Eye (tissue), 1 donor: ENCODE measurements at regions not wholly inside any gene's neighbourhood (a gene's known extent, or its start where the extent isn't known, plus 50 kb on each side); places are given as distances from the start of the nearest gene placed in this dataset.
"Not testable (repeated sequence)": the region's sequence is repeated elsewhere in the genome, so short reads cannot be mapped to it uniquely, and the experiment has no call there.

ENCODE experiments used
- DNase-seq: peaks from one replicate; pipeline ENCODE4 v3.0.0-alpha.2; 2015

GRCh38 chr15:77896147-77897112 is 181.1 kb downstream of the TBC1D2B start:
- not testable (repeated sequence) for DNase-seq

DNA sequence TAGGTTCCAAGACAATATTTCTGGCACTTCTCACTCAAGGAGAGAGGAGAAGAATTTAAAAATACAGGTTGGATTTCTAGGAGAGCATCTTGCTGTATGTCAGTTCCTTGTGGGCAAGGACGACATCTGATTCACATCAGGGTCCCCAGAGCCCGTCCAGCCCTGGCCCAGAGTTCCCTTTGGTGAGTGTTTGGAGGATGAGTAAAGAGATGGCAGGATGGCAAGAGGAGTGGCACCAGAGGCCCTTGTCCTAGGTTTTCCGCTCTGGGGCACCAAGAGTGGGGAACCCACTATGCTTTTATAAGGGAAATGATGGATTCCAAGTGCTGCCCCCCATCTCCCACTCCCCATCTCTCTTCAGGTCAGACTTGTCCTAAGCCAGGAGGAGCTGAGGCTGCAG is 181.8 kb downstream of the TBC1D2B start:
- DNase-seq: no peak

- DNase-seq: not testable (repeated sequence)
Observed at GRCh38 chr15:77895145-77895544, 182.4 kb downstream of the TBC1D2B start.

GRCh38 chr15:77893671-77894640 is 183.6 kb downstream of the TBC1D2B start:
- not testable (repeated sequence) for DNase-seq

GRCh38 chr15:77893246-77893645 is 184.3 kb downstream of the TBC1D2B start:
- DNase-seq: not testable (repeated sequence)

- no peak for DNase-seq
Observed at GRCh38 chr15:77892335-77892734, 185.2 kb downstream of the TBC1D2B start.

- DNase-seq: not testable (repeated sequence)
Observed at GRCh38 chr15:77891862-77892261, 185.6 kb downstream of the TBC1D2B start.

GRCh38 chr15:77890911-77891801 is 186.4 kb downstream of the TBC1D2B start:
- DNase-seq: peak; percentile 72

- DNase-seq: not testable (repeated sequence)
Observed at GRCh38 chr15:77889828-77890725, 187.4 kb downstream of the TBC1D2B start.

DNA sequence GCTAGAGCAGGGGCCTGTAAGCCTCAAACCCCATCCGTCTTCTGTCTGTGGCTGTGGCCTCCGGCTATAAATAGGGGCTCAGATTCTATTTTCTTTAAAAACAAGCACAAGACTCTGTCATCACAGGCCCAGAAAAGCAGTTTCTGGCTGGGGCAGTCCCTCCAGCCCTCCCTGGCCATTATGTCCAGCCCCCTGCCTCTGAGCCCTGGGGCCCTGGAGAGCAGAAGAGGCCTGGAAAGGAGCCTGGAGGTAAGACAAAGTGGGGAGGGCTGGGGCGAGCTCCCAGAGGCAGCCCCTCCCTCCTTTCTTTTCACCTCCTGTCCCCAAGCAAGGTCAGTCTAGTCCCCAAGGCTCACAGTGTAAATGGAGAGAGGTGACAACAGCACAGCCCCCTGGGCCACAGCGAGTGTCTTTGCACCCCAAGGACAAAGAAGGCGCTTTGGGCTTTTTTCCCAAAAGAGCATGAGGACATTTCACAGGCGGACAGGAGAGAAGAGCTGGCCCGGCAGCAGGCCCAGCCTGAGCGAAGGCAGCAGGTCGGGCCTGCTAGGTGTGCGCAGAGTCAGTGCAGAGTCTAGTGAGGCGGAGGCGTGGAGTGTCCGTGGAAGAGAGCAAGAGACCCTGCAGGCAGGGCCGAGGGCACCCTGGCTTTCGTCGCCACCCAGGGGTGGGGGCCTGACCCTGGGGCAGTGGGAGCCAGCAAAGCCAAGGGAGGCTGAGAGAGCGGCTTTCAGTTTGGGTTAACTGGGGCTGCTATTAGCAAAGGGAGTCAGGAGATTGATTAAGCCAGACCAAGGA is 188.3 kb downstream of the TBC1D2B start:
- DNase-seq: no peak

- not testable (repeated sequence) for DNase-seq
Observed at GRCh38 chr15:77887563-77888429, 189.7 kb downstream of the TBC1D2B start.

DNA sequence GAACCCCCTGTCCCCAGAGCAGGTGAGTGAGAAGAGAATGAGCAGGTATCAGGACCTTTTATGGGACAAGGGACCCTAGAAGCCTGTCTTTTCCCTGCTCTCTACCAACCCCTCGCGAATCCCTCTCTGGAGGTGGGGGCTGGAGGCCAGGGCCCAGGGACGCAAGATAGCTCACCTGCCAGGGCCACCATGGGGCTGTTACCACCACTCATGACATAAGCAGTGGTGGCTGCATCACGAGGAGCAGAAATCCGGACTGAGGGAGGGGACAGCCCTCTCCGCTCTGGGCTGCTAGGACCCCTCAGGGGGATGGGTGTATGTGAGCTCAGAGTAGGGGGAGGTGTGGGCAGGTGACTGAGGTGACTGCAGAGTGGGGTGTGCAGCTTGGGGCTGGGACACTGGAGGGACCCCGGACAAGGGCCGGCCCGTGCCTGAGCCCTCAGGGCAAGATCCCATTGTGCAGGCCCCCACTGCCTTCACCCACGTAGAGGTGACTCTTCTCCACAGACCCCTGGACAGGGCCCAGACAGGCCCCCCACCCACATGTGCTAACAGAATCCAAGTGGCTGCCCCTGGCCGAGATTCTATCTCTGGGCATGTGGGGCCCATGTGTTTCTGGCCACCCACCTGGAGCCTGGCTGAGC is 190.6 kb downstream of the TBC1D2B start:
- DNase-seq: no peak

DNA sequence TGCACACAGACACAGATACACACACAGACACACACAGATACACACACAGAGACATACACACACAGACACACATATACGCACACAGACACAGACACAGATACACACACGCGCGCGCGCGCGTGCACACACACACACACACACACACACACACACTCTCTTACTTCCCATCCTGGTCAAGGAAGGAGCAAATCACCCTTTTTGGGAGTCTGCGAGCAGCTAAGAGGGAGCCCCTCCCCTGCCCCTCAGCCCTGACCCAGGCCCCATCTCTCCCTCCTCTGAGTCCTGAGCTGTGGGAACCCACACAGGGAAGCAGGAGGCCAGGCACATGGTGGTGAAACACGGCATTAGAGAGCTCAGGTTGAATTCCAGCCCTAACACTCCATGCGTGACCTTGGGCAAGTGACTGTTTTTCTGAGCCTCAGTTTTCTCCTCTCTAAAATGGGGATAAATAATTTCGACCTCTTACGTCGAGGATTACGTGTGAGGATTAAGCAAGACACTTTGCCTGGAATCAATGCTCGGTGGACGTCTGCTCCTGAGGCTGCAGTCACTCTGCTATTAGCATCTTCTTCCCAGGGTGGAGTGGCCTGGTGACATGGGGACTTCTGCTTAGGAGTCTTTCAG is 191.5 kb downstream of the TBC1D2B start:
- not testable (repeated sequence) for DNase-seq

DNA sequence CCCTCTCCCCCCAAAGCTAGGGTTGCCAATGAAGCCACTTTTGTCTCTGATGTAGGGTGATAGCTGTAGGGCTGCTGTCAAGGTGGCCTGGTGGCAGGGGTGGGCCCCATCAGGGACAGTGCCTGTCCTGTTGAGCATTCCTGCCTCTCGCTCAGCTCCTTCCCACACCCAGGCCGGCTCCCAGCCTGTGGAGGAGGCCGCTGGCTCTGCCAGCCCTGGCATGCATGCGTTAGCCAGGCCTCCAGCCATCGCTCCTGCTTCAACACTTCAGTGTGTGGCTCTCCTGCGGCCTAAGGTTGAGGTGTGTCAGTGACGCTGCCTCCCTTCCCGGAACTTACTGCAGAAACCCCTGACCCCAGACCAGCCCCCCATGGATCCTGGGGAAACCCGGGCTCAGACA is 194.5 kb downstream of the TBC1D2B start:
- DNase-seq: not testable (repeated sequence)

GRCh38 chr15:77881950-77882349 is 195.6 kb downstream of the TBC1D2B start:
- no peak for DNase-seq

- not testable (repeated sequence) for DNase-seq
Observed at GRCh38 chr15:77881535-77881934, 196.0 kb downstream of the TBC1D2B start.

DNA sequence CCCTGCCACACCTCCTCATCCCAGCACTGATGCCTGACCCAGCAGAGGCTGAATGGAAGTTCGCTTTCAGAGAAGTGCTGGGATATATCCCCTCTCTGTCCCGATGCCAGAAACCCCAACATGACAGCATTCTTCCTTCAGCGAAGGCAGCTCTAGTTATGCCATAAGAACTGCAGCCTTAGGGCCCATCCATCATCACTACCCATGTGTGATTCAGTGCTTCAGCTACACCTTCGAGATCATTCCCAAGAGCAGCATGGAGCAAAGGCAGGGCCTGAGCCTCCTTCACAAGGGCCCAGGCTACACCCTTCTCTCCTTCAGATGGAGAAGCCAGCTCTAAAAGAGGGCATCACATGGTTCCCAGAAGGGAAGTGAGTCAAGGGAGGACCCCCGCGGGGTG is 198.0 kb downstream of the TBC1D2B start:
- DNase-seq: not testable (repeated sequence)
